ENCODE measurements at regions not wholly inside any gene's neighbourhood (a gene's known extent, or its start where the extent isn't known, plus 50 kb on each side); places are given as distances from the start of the nearest gene placed in this dataset.
"Not testable (repeated sequence)": the region's sequence is repeated elsewhere in the genome, so short reads cannot be mapped to it uniquely, and the experiment has no call there.

DNA sequence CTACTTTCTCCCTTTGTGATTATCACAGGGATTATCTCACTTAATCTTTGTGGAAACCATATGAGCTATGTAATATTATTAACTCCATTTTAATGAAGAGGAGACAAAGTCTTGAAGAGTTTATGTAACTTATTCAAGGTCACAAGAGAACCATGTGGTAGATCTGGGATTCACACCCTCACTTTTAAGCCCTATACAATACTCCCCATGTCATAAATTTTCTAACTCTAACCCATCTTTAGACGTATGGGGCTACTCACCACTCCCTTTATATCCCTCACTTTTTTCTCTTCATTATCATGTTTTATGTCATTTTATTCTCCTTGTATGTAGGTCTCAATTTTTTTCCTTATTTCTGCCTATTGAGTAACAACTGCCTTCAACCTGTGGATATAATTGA is 126.4 kb upstream of the AHI1 start:
- 59% methylated on average over 1 of the region's 1 CpG for WGBS (ENCODE audit: insufficient coverage, low coverage, low lambda C conversion rate, missing lambda C conversion rate)
- ATAC-seq: no peak
- H3K36me3 ChIP-seq: no peaks in the 10 kb centered on the region
- no peak for DNase-seq
- no peaks in the 10 kb centered on the region for H3K27me3 ChIP-seq
- no peaks in the 10 kb centered on the region for H3K9me3 ChIP-seq
- H3K4me1 ChIP-seq: peaks cover 0 to 3% (median 0%) of the 10 kb centered on the region in 4 donors
- H3K27ac ChIP-seq: no peak overlapping the region
- H3K4me3 ChIP-seq: no peak overlapping the region
- TF ChIP-seq POLR2A (IDR thresholded peaks at IDR 0.05) (no peak), CTCF (IDR thresholded peaks at IDR 0.05) (no peak)
- intact Hi-C loops (cut with DNase I): no loop called here

DNA sequence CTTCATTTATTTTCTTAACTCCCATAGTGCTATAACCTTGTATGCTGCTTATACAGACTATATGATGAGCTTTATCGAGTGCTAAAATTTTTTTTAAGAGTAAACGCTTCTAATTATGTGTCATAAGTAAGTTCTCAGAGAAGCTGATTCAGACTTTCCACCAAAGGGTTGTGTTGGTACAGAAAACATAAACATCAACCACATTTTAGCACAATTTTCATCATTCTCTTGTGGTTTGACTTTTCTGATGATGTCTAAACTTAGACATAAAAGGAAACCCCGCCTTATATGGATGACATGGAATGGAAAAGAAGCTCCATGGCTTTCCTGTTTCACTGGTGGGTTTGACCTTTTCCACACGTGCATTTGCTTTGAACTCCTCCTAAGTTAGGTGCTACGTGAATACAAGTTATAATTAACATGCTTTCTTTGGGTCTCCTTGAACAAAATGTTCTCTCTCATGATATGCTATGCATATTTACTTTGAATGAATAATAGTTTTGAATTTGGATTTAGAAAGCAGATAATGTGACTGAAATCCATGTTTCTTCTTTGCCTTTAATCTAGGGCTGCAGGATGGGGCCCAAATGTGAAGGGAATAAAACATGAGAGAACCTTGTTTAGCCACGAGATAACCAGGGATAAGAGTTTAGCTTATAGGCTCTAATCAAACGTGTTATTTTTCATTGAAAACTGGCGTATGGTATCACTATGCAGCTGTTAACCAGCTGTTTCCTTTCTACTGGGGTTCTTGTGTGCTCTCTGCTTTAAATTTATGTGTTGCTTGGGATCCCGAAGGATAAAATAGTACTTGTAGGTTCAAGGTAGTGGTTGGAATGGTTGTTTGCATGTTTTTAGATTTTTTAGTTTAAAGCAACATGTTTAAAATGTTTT is 127.1 kb upstream of the AHI1 start:
- Histone ChIP-seq H3K4me1 (peaks cover 0 to 3% (median 0%) of the 10 kb centered on the region in 4 donors), H3K36me3 (no peaks in the 10 kb centered on the region), H3K9me3 (no peaks in the 10 kb centered on the region), H3K27ac (no peak overlapping the region), H3K4me3 (no peak overlapping the region), H3K27me3 (no peaks in the 10 kb centered on the region)
- TF ChIP-seq CTCF (IDR thresholded peaks at IDR 0.05) (no peak), POLR2A (IDR thresholded peaks at IDR 0.05) (no peak)
- intact Hi-C loops (cut with DNase I): no loop called here
- no peak for DNase-seq
- 47% methylated on average over 9 of the region's 9 CpGs for WGBS (ENCODE audit: insufficient coverage, low coverage, low lambda C conversion rate, missing lambda C conversion rate)
- no peak for ATAC-seq

DNA sequence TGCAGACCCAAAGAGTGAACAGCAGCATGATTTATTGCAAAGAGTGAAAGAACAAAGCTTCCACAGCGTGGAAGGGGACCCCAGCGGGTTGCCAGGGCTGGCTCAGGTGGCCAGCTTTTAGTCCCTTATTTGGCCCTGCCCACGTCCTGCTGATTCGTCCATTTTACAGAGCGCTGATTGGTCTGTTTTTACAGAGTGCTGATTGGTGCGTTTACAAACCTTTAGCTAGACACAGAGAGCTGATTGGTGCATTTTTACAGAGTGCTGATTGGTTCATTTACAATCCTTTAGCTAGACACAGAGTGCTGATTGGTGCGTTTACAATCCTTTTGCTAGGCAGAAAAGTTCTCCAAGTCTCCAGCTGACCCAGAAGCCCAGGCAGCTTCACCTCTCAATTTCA is 128.5 kb upstream of the AHI1 start:
- H3K27me3 ChIP-seq; H3K27ac ChIP-seq; ATAC-seq; DNase-seq; H3K4me1 ChIP-seq; H3K36me3 ChIP-seq; H3K9me3 ChIP-seq; H3K4me3 ChIP-seq; intact Hi-C loops (cut with DNase I): not testable (repeated sequence)
- 71% methylated on average over 2 of the region's 7 CpGs for WGBS (ENCODE audit: insufficient coverage, low coverage, low lambda C conversion rate, missing lambda C conversion rate)

GRCh38 chr6:135627092-135627715 is 129.7 kb upstream of the AHI1 start:
- DNase-seq (no peak), ATAC-seq (peak; percentile 51 to 94 (median 70))
- H3K27me3 ChIP-seq: no peaks in the 10 kb centered on the region
- H3K4me1 ChIP-seq: peaks cover 0 to 3% (median 0%) of the 10 kb centered on the region in 4 donors
- H3K9me3 ChIP-seq: no peaks in the 10 kb centered on the region
- no peak overlapping the region for H3K4me3 ChIP-seq
- TF ChIP-seq POLR2A (IDR thresholded peaks at IDR 0.05): no peak
- TF ChIP-seq CTCF (IDR thresholded peaks at IDR 0.05): no peak
- H3K36me3 ChIP-seq: no peaks in the 10 kb centered on the region
- intact Hi-C loops (cut with DNase I): no loop called here
- no peak overlapping the region for H3K27ac ChIP-seq

GRCh38 chr6:135630789-135631376 is 133.3 kb upstream of the AHI1 start:
- intact Hi-C loops (cut with DNase I): no loop called here

More at GRCh38 chr6:135630789-135631376, 133.3 kb upstream of the AHI1 start:
- Histone ChIP-seq H3K36me3 (no peaks in the 10 kb centered on the region), H3K4me1 (peaks cover 0 to 3% (median 0%) of the 10 kb centered on the region in 4 donors), H3K9me3 (no peaks in the 10 kb centered on the region), H3K27ac (no peak overlapping the region), H3K4me3 (no peak overlapping the region), H3K27me3 (no peaks in the 10 kb centered on the region)
- DNase-seq (no peak), ATAC-seq (peak in 3 of 4 donors; percentile 21 to 27 (median 21))
- TF ChIP-seq CTCF (IDR thresholded peaks at IDR 0.05): no peak
- TF ChIP-seq POLR2A (IDR thresholded peaks at IDR 0.05): no peak
- WGBS (ENCODE audit: insufficient coverage, low coverage, low lambda C conversion rate, missing lambda C conversion rate): 59% methylated on average over 6 of the region's 6 CpGs

Measured in right lobe of liver (tissue), 6 donors.